Esophagus squamous epithelium (tissue), 4 donors: ENCODE measurements at regions not wholly inside any gene's neighbourhood (a gene's known extent, or its start where the extent isn't known, plus 50 kb on each side); places are given as distances from the start of the nearest gene placed in this dataset.

ENCODE experiments used
- CTCF ChIP-seq, 6 experiments: fragments of 450-650 bp in 4 of 6; fragments of 200-600 bp in 2 of 6; sonication (generic) in 2 of 6; IDR thresholded peaks; one replicate each; pipeline ENCODE4 v1.5.1; 2016 to 2019; ENCODE audit warnings: antibody characterized with exemption in 6 of 6, mild to moderate bottlenecking in 4 of 6, moderate library complexity in 4 of 6
- POLR2A ChIP-seq, 4 donors: fragments of 450-650 bp; IDR thresholded peaks; one replicate each; pipeline ENCODE4 v1.6.1; 2017; ENCODE audit warnings: antibody characterized with exemption in 4 of 4, mild to moderate bottlenecking in 4 of 4, moderate library complexity in 3 of 4

- no peak for TF ChIP-seq CTCF (IDR thresholded peaks at IDR 0.05)
- no peak for TF ChIP-seq POLR2A (IDR thresholded peaks at IDR 0.05)
Measured at GRCh38 chr18:29309366-29309765, 1132.4 kb upstream of the CDH2 start.
